Pulmonary artery endothelial cell (primary cell): ENCODE measurements at regions not wholly inside any gene's neighbourhood (a gene's known extent, or its start where the extent isn't known, plus 50 kb on each side); places are given as distances from the start of the nearest gene placed in this dataset.

Source experiments
- DNase-seq: peaks from one replicate; pipeline ENCODE4 v3.0.0-alpha.2; 2011; ENCODE audit warnings: low read depth, low spot score

GRCh38 chr5:124584991-124585715 lies 161.3 kb downstream of the ZNF608 start:
- DNase-seq: no peak

DNA sequence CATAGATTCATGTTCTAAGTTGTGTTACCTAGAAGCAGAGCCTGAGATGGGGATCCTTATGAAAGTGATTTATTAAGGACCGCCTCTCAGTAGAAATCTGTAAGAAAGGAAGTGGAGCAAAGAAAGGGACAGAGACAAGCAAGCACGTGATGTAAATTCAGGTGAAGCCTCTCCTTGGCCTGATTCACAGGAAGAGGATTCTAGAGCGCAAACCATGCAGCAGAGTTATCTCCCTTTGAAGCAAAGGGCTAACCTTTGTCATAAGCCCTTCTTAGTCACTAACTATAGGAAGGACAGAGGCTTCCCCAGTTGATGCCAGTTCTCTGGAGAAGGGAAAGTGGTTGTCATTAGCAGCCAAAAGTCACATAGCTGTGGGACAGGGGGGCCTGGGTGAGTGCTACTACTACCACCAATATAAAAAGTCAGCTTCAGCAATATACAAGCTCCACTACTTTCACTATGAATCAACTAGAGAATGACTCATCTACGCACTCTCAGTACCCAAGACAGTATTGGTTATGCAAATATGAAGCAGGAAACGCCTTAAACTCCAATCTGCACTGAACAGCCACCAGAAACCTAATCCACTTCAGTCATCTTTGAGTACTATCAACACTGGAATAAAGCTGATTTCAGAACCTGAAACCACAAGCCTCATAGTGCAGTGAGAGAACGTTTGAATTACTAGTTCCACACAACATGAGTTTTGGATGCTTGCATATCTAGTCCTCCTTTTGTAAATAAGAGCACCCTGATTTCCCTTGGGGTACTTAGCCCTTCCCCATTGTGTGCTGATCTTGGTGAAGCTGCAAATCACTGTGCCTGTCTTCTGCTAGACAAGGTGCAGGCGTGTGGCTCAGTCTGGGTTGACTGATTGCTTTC lies 162.7 kb downstream of the ZNF608 start:
- DNase-seq: no peak

GRCh38 chr5:124582561-124582840 lies 163.9 kb downstream of the ZNF608 start:
- no peak for DNase-seq

DNA sequence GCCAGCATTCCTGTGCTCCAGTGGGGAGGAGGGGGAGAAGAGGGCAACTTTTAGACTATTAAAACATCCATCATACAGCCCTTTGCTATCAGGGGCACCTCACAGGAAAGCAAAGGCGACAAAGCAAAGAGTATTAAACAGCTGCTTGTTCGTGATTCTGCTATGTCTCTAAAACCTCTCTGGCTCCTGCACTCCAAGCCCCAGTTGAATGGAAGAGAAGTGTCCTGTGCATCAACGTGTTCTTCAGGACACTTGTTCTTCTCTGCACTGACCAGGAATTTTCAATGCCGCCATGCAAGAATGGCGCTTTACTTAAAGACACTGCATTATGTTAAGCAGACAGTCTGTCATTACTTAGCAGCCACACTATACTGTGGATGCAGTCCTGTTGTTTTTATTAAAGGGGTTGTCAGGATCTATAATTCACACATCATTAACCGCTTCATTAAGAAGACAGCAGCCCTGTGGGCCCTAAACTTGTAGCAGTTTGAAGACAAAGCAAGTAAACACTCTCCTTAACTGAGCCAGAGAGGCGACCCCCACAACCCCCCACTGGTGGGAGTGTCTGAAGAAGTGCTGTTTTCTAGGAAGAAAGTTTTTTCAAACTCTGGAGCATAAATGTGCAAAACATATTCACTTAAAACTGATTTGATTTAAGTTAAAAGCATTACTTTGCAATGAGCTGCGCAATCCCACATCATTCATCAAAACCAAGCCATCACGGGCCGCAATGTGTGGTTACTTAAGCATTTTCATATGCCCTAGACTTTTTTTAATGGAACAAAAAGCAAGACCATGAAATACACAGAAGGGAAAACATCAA lies 164.5 kb downstream of the ZNF608 start:
- DNase-seq: no peak

GRCh38 chr5:124580925-124581737 lies 165.3 kb downstream of the ZNF608 start:
- no peak for DNase-seq

GRCh38 chr5:124580512-124580911 lies 165.9 kb downstream of the ZNF608 start:
- DNase-seq: no peak

DNA sequence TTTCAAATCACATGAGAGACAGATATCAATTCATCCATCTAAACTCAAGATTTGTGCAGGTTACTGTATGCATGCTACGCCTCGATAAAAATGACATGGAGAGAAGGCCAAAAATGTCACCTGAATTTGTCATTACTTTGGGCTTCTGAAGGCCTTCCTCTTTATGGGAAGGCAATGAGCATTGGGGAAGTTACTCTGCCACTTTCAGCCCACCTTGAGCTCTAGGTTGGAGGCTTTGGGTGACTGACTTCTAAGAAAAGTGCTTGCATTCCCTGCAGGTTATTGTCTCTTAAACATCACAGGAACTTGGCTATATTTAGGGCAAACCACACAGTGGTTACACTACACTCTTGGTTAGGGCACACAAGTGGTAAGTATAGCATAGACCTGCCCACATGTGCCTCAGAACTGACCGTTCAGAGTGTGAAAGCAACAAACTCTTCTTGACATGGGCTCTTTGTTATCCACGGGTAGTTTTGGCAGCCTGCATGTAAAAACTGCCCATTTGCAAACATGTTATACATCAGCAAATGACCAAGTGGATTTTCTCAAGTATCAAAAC lies 169.5 kb downstream of the ZNF608 start:
- DNase-seq: no peak

GRCh38 chr5:124575725-124576124 lies 170.7 kb downstream of the ZNF608 start:
- no peak for DNase-seq

DNA sequence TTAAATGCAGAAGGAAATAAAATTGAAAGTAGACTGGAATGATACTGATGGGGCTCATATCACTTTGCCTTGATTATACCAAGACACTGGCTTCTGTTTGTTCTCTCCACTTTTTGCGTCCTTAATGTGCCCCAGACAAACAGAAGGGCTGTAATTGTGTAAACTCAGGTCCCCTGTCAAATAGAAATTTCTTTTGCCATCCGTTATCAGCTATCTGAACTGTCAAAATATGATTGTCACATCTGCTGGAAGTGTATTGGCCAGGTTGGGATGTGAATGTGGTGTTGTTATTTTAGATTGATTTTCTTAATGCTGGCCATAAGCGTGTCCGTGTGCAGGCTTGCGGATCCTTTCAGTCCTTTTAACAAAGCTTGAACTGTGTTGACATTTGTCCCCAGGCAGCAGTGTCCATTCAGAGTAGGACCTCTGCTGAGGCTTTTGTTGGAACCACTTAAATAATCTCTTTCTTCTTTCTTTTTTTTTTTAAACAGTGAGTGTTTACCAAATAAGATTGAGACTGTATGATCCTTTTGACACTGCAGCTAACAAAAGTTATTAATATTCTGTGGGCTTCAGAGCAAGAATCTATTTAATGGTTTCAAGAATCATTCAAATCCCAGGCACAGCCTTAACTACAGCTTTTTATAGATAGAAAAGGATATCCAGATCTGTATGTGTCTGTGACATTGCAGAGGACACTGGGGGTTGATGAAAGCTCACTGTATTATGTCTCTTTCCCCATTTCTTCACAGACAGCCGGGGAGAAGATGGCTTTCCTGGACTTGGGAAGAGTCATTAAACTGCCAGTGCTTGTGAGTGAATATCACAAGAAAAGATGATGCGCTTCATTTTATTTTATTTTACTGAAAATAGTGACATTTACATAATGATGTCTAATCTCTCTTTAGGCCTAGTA lies 171.7 kb downstream of the ZNF608 start:
- no peak for DNase-seq

DNA sequence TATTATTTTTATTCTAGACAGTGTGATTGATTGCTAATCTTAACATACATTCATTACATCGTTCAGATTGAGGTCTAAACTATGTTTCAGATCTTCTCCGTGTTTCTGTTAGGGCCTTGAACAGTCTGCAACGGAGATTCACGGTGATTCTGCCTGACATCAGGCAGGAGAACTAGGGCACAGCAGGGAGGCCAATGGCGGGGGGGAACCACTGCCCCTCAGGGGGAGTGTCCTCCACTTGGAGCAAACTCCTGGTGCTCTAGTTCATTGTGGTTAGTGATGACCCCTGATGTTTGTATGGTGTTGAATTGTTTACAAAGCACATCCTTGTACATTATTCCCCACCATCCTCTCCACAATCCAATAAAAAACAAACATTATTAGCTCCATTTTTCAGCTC lies 173.5 kb downstream of the ZNF608 start:
- DNase-seq: no peak

GRCh38 chr5:124570285-124571035 lies 176.0 kb downstream of the ZNF608 start:
- no peak for DNase-seq

DNA sequence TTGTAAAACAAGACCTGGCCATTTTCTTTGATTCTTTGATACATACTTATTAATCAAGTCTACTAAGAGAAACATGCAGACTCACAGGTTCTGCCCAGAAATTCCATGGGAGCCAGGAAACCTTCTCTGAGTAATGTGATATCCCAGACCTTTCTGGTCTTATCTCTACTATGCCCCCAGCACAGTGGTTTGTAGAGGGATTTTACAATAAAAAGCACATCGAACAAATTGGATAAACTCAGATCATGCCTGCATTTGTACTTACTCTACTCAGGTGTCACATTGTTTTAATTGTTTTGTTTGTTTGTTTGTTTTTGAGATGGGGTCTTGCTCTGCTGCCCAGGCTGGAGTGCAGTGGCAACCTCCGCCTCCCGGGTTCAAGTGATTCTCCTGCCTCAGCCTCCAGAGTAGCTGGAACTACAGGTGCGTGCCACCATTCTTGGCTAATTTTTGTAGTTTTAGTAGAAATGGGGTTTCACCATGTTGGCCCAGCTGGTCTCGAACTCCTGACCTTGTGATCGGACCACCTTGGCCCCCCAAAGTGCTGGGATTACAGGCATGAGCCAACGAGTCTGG lies 179.5 kb downstream of the ZNF608 start:
- DNase-seq: no peak

DNA sequence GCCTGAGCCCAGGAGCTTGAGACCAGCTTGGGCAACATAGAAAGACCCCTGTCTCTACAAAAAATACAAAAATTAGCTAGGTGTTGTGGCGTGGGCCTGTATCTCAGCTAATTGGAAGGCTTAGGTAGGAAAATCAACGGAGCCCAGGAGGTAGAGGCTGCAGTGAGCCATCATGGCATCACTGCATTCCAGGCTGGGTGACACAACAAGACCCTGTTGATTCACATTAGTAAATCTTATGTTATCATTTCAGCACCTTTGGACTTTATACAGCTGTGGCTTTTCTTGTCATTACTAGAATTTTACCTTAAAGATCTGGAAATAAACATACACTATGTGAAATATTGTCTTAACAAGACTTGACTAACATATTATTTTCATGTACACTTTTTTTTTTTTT lies 185.0 kb downstream of the ZNF608 start:
- no peak for DNase-seq

- no peak for DNase-seq
These were observed 186.1 kb downstream of the ZNF608 start for GRCh38 chr5:124560370-124560769.

DNA sequence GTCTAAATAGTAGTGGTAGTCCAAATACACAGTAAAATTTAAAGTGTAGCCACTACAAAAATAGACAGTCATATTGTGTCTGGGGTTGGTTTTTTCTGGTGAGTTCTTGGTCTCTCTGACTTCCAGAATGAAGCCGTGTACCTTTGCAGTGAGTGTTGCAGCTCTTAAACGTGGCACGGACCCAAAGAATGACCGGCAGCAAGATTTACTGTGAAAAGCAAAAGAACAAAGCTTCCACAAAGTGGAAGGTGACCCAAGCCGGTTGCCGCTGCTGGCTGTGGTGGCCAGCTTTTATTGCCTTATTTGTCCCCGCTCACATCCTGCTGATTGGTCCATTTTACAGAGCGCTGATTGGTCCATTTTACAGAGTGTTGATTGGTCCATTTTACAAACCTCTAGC lies 188.7 kb downstream of the ZNF608 start:
- DNase-seq: no peak

- DNase-seq: no peak
These were observed 191.5 kb downstream of the ZNF608 start for GRCh38 chr5:124554746-124555578.

GRCh38 chr5:124553911-124554310 lies 192.5 kb downstream of the ZNF608 start:
- DNase-seq: no peak

DNA sequence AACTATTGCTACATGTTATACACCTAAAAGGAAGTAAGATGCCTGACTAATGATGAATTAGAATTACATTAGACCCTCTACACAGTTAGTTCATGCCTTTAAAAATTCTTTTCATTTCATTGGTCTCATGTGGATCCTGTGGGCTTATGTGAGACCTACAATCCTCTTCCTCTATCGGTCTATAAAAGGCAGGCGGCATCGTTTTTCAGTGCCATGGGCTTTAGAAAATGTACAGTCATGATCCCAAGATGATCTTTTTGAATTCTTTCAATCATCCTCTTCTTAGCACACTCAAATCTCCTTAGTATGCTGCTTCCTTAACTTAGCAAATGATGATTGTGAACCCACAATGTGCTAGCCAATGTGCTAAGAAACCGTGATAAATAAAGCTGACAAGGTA lies 193.9 kb downstream of the ZNF608 start:
- DNase-seq: no peak
